Peyer's patch (tissue), 4 donors: ENCODE measurements at regions not wholly inside any gene's neighbourhood (a gene's known extent, or its start where the extent isn't known, plus 50 kb on each side); places are given as distances from the start of the nearest gene placed in this dataset.
A peak's percentile ranks its signal among the peaks of the same experiment; 100 is the strongest.

Experiments
- DNase-seq, 3 donors: peaks; one replicate each; pipeline ENCODE4 v3.0.0-alpha.2; 2017 to 2019
- H3K27ac ChIP-seq, 4 donors: fragments of 200-600 bp; sonication (generic); one replicate each; pipeline ENCODE4 v1.5.1; 2016 to 2019
- H3K27me3 ChIP-seq, 2 donors: fragments of 200-600 bp; sonication (generic); one replicate each; pipeline ENCODE4 v1.5.1; 2019
- H3K36me3 ChIP-seq, 3 donors: fragments of 200-600 bp; sonication (generic); one replicate each; pipeline ENCODE4 v1.5.1; 2016 to 2019
- H3K4me1 ChIP-seq, 4 donors: fragments of 200-600 bp; sonication (generic); one replicate each; pipeline ENCODE4 v1.5.1; 2016 to 2019
- H3K4me3 ChIP-seq, 4 donors: fragments of 200-600 bp; sonication (generic); 1 replicate in 3 of 4; 2 replicates in 1 of 4; pipeline ENCODE4 v1.5.1; 2016 to 2019; ENCODE audit warnings: mild to moderate bottlenecking in 1 of 4
- H3K9me3 ChIP-seq, 4 donors: fragments of 200-600 bp; sonication (generic); one replicate each; pipeline ENCODE4 v1.5.1; 2016 to 2019; ENCODE audit warnings: mild to moderate bottlenecking in 1 of 4
- POLR2A ChIP-seq, 2 donors: fragments of 450-650 bp; IDR thresholded peaks; one replicate each; pipeline ENCODE4 v1.5.1; 2017; ENCODE audit warnings: antibody characterized with exemption in 2 of 2, mild to moderate bottlenecking in 2 of 2, moderate library complexity in 2 of 2
- TF ChIP-seq, protein P1 (sequence below), 6 experiments: fragments of 450-650 bp in 4 of 6; fragments of 200-600 bp in 2 of 6; sonication (generic) in 1 of 6; IDR thresholded peaks; one replicate each; pipeline ENCODE4 v1.5.1; 2017 to 2019; ENCODE audit warnings: antibody characterized with exemption in 6 of 6, mild to moderate bottlenecking in 3 of 6, moderate library complexity in 1 of 6

DNA sequence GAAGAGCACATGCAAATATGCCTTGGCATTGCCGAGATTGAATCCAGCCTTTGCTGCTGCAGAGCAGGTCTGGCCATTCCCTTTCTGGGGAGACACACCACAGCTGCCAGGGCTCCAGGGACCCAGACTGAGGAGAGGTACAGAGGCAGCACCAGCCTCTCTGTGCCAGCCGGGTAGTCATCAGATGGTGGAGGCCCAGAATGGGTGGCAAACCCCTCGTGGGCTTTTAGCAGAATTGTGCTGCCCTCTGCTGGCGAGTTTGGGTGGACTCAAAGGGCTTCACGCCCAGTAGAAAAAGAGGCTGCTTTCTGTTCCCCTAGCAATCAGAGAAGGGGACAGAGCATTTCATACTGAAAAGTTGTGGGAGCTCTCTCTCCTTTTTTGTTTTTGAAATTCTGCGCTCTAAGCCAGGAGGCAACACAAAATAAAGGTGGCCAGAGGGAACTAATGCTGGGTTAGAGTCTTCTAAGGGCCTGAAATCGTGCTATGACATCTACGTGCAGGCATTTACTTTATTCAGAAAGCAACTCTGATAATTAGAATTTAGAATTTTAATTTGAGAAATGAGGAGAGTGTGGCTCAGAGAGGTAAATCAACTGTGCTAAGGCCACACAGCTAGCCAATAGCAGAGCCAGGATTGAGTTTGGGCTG lies 158.8 kb upstream of the NAV2 start:
- no peak overlapping the region for H3K4me3 ChIP-seq
- H3K36me3 ChIP-seq, result no peaks in the 10 kb centered on the region
- no peak for TF ChIP-seq POLR2A (IDR thresholded peaks at IDR 0.05)
- TF ChIP-seq, protein P1, sequence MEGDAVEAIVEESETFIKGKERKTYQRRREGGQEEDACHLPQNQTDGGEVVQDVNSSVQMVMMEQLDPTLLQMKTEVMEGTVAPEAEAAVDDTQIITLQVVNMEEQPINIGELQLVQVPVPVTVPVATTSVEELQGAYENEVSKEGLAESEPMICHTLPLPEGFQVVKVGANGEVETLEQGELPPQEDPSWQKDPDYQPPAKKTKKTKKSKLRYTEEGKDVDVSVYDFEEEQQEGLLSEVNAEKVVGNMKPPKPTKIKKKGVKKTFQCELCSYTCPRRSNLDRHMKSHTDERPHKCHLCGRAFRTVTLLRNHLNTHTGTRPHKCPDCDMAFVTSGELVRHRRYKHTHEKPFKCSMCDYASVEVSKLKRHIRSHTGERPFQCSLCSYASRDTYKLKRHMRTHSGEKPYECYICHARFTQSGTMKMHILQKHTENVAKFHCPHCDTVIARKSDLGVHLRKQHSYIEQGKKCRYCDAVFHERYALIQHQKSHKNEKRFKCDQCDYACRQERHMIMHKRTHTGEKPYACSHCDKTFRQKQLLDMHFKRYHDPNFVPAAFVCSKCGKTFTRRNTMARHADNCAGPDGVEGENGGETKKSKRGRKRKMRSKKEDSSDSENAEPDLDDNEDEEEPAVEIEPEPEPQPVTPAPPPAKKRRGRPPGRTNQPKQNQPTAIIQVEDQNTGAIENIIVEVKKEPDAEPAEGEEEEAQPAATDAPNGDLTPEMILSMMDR (IDR thresholded peaks at IDR 0.05), result peak; percentile 62 to 82 (median 81)
- H3K27ac ChIP-seq, result no peak overlapping the region
- no peaks in the 10 kb centered on the region for H3K9me3 ChIP-seq
- DNase-seq, result peak; percentile 64 to 91 (median 82)
- H3K27me3 ChIP-seq, result no peaks in the 10 kb centered on the region
- peaks cover 0 to 5% (median 0%) of the 10 kb centered on the region in 4 donors for H3K4me1 ChIP-seq

DNA sequence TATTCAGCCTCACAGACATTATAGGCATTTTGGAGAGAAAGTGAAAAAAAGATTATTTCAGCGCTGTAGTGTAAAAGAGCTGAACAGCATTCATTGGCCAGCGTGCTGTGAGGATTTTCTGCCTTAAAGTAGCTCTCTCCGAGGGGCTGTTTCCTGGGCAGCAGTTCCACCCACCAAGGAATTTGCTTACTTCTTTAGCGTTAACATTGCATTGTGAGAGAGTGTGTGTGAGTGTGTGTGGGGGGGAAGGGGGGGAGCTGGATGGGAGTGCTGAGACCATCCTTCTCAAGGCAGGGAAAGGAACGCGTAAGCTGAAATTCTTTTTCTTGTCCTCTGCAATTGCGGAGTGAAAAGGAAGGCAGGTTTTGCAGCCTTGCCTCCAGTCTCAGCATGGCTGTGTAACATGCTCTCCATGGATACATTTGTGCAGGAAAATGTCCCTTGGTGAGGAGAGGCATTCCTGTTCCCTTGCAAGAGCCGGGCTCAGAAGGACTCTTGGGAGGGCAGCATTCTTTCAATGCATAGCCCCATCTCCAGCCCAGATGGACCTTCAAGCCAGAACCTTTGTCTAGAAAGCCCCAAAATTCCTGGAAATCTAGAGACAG lies 159.9 kb upstream of the NAV2 start:
- DNase-seq, result no peak
- Histone ChIP-seq H3K4me3 (no peak overlapping the region), H3K27ac (no peak overlapping the region), H3K4me1 (peaks cover 0 to 5% (median 0%) of the 10 kb centered on the region in 4 donors), H3K36me3 (no peaks in the 10 kb centered on the region), H3K9me3 (no peaks in the 10 kb centered on the region), H3K27me3 (no peaks in the 10 kb centered on the region)
- TF ChIP-seq, protein P1 (IDR thresholded peaks at IDR 0.05), result no peak
- no peak for TF ChIP-seq POLR2A (IDR thresholded peaks at IDR 0.05)

DNA sequence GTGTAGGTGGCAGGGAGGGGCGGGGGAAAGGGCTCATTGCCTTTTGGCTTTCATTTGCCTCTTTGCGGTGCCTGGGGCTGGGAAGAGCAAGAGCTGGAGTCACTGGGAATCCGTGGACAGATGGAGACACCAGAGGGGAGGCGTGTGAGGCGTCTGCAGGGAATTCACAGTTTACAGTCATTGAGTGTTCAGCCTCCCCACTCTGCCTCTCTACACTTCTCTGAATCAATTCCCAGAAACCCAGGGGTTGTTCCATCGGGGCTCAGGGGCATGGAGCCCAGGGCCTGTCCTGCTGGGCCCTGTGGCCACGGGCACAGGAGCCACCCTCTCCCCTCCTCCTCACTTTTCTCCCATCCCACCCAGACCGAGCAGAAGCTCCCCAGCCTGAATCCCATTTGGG lies 160.5 kb upstream of the NAV2 start:
- peaks cover 0 to 5% (median 0%) of the 10 kb centered on the region in 4 donors for H3K4me1 ChIP-seq
- DNase-seq, result no peak
- H3K27me3 ChIP-seq, result no peaks in the 10 kb centered on the region
- H3K9me3 ChIP-seq, result no peaks in the 10 kb centered on the region
- TF ChIP-seq, protein P1 (IDR thresholded peaks at IDR 0.05), result no peak
- no peak for TF ChIP-seq POLR2A (IDR thresholded peaks at IDR 0.05)
- no peak overlapping the region for H3K4me3 ChIP-seq
- no peak overlapping the region for H3K27ac ChIP-seq
- no peaks in the 10 kb centered on the region for H3K36me3 ChIP-seq

DNA sequence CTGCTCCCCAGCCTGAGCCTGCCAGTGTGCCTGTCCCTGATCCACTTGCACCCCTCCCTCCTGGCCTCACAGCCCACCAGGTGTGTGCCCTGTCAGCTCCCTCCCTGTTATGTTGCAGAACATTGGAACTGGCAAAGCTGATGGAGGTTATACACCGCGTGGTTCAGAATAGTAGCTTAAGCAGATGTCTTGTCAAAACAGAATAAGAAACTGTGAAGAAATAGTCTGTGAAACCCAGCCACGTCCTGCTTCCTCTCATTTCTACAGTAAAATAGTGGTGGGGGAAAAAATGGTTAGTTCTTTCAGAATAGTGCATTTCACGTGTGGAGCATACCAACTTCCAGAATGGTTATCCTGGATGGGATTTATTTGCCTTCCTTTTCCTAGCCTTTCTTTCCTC lies 161.2 kb upstream of the NAV2 start:
- H3K27me3 ChIP-seq, result no peaks in the 10 kb centered on the region
- H3K9me3 ChIP-seq, result no peaks in the 10 kb centered on the region
- no peak for DNase-seq
- no peak overlapping the region for H3K27ac ChIP-seq
- TF ChIP-seq, protein P1 (IDR thresholded peaks at IDR 0.05), result no peak
- TF ChIP-seq POLR2A (IDR thresholded peaks at IDR 0.05), result no peak
- H3K36me3 ChIP-seq, result no peaks in the 10 kb centered on the region
- no peak overlapping the region for H3K4me3 ChIP-seq
- peaks cover 0 to 5% (median 0%) of the 10 kb centered on the region in 4 donors for H3K4me1 ChIP-seq

DNA sequence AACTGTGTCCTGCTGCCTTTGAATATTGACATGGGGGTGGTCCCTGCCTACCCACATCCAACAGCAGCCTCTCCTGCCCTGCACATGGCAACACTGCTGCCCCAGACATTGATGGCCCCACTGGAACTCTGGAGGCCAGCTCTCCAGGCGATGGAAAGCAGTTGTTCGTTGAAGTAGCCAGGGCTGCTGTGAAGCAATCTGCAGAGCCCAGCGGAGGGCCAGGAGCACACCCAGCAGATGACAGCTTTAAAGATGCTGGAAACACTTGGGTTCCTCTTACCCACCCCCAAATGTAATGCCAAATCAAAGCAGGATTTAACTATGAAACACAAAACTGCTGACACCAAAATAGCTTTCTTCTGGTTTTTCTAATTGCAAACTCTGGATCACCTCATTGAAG lies 165.6 kb upstream of the NAV2 start:
- Histone ChIP-seq H3K4me3 (no peak overlapping the region), H3K27ac (no peak overlapping the region), H3K36me3 (no peaks in the 10 kb centered on the region), H3K27me3 (no peaks in the 10 kb centered on the region), H3K4me1 (no peaks in the 10 kb centered on the region), H3K9me3 (no peaks in the 10 kb centered on the region)
- no peak for DNase-seq
- TF ChIP-seq, protein P1 (IDR thresholded peaks at IDR 0.05), result no peak
- no peak for TF ChIP-seq POLR2A (IDR thresholded peaks at IDR 0.05)
